ENCODE measurements at regions not wholly inside any gene's neighbourhood (a gene's known extent, or its start where the extent isn't known, plus 50 kb on each side); places are given as distances from the start of the nearest gene placed in this dataset.

DNA sequence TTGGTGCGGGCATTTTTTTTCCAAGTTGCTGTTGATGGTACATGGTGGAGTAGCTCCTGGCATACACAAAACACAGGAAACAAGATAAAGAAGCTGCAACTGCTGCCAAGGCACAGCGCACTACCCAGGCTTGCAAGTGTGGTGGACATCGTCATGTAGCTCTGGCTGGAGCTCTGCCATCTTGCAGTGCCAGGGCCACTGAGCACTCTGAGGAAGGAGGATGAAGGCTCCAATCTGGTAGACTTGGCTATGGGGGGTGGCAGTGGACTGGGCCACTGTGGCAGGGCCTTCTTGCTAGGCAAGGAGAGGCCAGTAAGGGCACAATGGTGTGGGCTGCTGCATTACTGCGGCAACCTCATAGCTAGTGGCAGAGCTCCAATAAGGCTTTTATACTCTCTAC, 263.5 kb downstream of the CENPW start:
- TF ChIP-seq POLR2AphosphoS5 (IDR thresholded peaks at IDR 0.05) (no peak), POLR2A (IDR thresholded peaks at IDR 0.05) (no peak)
- TF ChIP-seq, protein P1, sequence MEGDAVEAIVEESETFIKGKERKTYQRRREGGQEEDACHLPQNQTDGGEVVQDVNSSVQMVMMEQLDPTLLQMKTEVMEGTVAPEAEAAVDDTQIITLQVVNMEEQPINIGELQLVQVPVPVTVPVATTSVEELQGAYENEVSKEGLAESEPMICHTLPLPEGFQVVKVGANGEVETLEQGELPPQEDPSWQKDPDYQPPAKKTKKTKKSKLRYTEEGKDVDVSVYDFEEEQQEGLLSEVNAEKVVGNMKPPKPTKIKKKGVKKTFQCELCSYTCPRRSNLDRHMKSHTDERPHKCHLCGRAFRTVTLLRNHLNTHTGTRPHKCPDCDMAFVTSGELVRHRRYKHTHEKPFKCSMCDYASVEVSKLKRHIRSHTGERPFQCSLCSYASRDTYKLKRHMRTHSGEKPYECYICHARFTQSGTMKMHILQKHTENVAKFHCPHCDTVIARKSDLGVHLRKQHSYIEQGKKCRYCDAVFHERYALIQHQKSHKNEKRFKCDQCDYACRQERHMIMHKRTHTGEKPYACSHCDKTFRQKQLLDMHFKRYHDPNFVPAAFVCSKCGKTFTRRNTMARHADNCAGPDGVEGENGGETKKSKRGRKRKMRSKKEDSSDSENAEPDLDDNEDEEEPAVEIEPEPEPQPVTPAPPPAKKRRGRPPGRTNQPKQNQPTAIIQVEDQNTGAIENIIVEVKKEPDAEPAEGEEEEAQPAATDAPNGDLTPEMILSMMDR (IDR thresholded peaks at IDR 0.05 in 8 of 11, conservative IDR thresholded peaks at IDR 0.05 in 3 of 11), result no peak

Measured in spleen (tissue), 7 donors.